Chondrocyte (in vitro differentiated cells): ENCODE measurements at regions not wholly inside any gene's neighbourhood (a gene's known extent, or its start where the extent isn't known, plus 50 kb on each side); places are given as distances from the start of the nearest gene placed in this dataset.

ENCODE experiments used
- DNase-seq: peaks from one replicate; pipeline ENCODE4 v3.0.0; 2021; ENCODE audit warnings: mixed read lengths, low spot score
- H3K27ac Mint-ChIP-seq: one replicate; pipeline ENCODE4 v1.8.0; 2021; ENCODE audit warnings: mild to moderate bottlenecking, moderate library complexity, mixed read lengths; ENCODE audit not compliant: unreplicated experiment
- H3K27me3 Mint-ChIP-seq: 2 replicates; pipeline ENCODE4 v1.8.0; 2021; ENCODE audit warnings: low read depth, mixed read lengths
- H3K36me3 Mint-ChIP-seq: 2 replicates; pipeline ENCODE4 v1.8.0; 2021; ENCODE audit warnings: low read depth, mixed read lengths
- H3K4me1 Mint-ChIP-seq: 2 replicates; pipeline ENCODE4 v1.8.0; 2021; ENCODE audit warnings: low read depth, mild to moderate bottlenecking, mixed read lengths
- H3K4me3 Mint-ChIP-seq: one replicate; pipeline ENCODE4 v1.8.0; 2021; ENCODE audit warnings: mild to moderate bottlenecking, moderate library complexity, mixed read lengths; ENCODE audit not compliant: unreplicated experiment
- H3K9me3 Mint-ChIP-seq: 2 replicates; pipeline ENCODE4 v1.8.0; 2021; ENCODE audit warnings: low read depth, mixed read lengths
- CTCF ChIP-seq: fragments of 200-600 bp; sonication (generic); IDR thresholded peaks from 2 replicates; pipeline ENCODE4 v1.5.0; 2021; ENCODE audit warnings: antibody characterized with exemption, mild to moderate bottlenecking, moderate library complexity

GRCh38 chr10:105586451-105587098, 945.5 kb downstream of the SORCS3 start:
- H3K4me3 Mint-ChIP-seq: no peak overlapping the region
- no peak for TF ChIP-seq CTCF
- no peaks in the 10 kb centered on the region for H3K9me3 Mint-ChIP-seq
- no peaks in the 10 kb centered on the region for H3K36me3 Mint-ChIP-seq
- no peak for DNase-seq
- no peak overlapping the region for H3K27ac Mint-ChIP-seq
- peaks cover 17% of the 10 kb centered on the region for H3K4me1 Mint-ChIP-seq
- H3K27me3 Mint-ChIP-seq: no peaks in the 10 kb centered on the region

GRCh38 chr10:105585753-105586152, 944.7 kb downstream of the SORCS3 start:
- peaks cover 2% of the 10 kb centered on the region for H3K27me3 Mint-ChIP-seq
- no peaks in the 10 kb centered on the region for H3K9me3 Mint-ChIP-seq
- no peak for TF ChIP-seq CTCF
- peaks cover 1% of the 10 kb centered on the region for H3K36me3 Mint-ChIP-seq
- H3K27ac Mint-ChIP-seq: no peak overlapping the region
- DNase-seq: no peak
- H3K4me3 Mint-ChIP-seq: no peak overlapping the region
- peaks cover 17% of the 10 kb centered on the region for H3K4me1 Mint-ChIP-seq

GRCh38 chr10:105585171-105585570, 944.1 kb downstream of the SORCS3 start:
- peaks cover 1% of the 10 kb centered on the region for H3K36me3 Mint-ChIP-seq
- no peak overlapping the region for H3K27ac Mint-ChIP-seq
- no peak for TF ChIP-seq CTCF
- no peak for DNase-seq
- H3K4me1 Mint-ChIP-seq: peaks cover 17% of the 10 kb centered on the region
- H3K9me3 Mint-ChIP-seq: no peaks in the 10 kb centered on the region
- H3K27me3 Mint-ChIP-seq: peaks cover 2% of the 10 kb centered on the region
- no peak overlapping the region for H3K4me3 Mint-ChIP-seq

GRCh38 chr10:105579112-105579511, 938.0 kb downstream of the SORCS3 start:
- H3K4me1 Mint-ChIP-seq: no peaks in the 10 kb centered on the region
- H3K36me3 Mint-ChIP-seq: peaks cover 1% of the 10 kb centered on the region
- H3K4me3 Mint-ChIP-seq: no peak overlapping the region
- DNase-seq: peak; percentile 75
- H3K27ac Mint-ChIP-seq: no peak overlapping the region
- no peak for TF ChIP-seq CTCF
- H3K9me3 Mint-ChIP-seq: peaks cover 8% of the 10 kb centered on the region
- peaks cover 2% of the 10 kb centered on the region for H3K27me3 Mint-ChIP-seq

GRCh38 chr10:105577865-105578607, 936.9 kb downstream of the SORCS3 start:
- Mint-ChIP-seq H3K36me3 (peaks cover 1% of the 10 kb centered on the region), H3K4me3 (no peak overlapping the region), H3K4me1 (no peaks in the 10 kb centered on the region), H3K27ac (no peak overlapping the region), H3K27me3 (peaks cover 2% of the 10 kb centered on the region), H3K9me3 (peaks cover 15% of the 10 kb centered on the region)
- no peak for TF ChIP-seq CTCF
- no peak for DNase-seq
